T-helper 2 cell treated with Interferon-gamma antibody and Interleukin-4, amounts not matched to agents 100 ng/mL and 5 ng/mL, for 36 hours (primary cell): ENCODE measurements at regions not wholly inside any gene's neighbourhood (a gene's known extent, or its start where the extent isn't known, plus 50 kb on each side); places are given as distances from the start of the nearest gene placed in this dataset.

ENCODE experiments used
- intact Hi-C: fragments of 100-400 bp; cut with micrococcal nuclease; formaldehyde crosslinking; loops from one replicate; pipeline ENCODE4 v1.15.1; 2023

- intact Hi-C loops: no loop called here
Measured at GRCh38 chr5:142508591-142508990, 177.3 kb downstream of the FGF1 start.

DNA sequence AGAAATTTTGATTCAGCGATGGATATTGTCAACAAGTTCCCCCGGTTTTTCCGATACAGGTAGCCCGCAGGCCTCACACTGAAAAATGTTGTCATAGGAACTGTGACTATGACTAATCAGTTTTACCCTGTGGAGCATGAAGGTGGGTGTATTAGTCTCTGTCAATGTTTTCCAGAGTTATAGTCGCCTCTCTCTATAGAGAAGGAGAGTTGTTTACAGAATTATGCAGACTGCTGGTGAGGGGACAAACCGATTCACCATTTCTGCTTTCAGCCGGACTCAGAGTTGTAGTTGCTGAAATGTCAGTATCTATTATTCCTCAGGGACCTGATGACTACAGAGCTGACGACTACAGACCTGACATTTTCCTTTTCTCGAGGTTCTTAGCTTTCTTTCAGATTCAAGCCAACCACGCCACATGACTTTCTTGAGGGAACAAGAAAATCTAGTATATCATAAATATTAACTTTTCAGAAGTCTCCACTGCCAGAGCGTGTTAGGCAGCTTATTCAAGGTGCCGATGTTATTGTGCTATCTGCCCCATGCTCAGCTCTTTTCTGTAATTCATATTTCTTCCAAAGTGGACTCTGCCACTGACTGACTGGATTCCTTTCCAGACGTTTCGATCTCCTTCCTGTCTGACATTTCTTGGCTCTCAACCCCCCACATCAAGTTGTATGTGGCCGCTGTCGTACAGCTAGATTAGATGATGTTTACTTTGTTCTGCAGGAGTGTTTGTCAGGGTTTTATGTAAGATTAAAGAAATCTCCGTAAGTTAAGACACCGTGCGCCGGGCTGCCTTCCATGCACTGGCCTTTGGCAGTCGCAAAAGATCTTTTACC lies 178.1 kb downstream of the FGF1 start:
- intact Hi-C loops: no loop called here

- intact Hi-C loops: no loop called here
Measured at GRCh38 chr5:142506756-142507155, 179.1 kb downstream of the FGF1 start.

DNA sequence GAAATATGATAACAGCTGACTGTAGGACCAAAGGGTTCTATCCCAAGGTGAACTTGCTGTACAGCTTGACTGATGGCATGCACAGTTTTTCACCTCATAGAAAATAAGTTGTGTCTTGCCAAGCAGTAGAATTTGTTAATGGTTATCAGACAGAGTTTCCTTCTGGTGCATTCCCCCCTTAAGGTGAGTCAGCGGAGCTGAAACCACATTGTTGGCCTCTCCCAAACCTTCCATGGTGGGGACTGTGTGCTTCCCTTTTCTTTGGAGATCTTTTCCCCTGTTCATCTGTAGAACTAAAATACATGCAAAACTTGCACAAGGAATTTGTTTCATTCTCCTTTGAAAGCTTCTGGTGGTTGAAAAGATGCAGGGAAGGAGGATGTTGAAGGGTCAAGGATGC lies 179.8 kb downstream of the FGF1 start:
- intact Hi-C loops: no loop called here

DNA sequence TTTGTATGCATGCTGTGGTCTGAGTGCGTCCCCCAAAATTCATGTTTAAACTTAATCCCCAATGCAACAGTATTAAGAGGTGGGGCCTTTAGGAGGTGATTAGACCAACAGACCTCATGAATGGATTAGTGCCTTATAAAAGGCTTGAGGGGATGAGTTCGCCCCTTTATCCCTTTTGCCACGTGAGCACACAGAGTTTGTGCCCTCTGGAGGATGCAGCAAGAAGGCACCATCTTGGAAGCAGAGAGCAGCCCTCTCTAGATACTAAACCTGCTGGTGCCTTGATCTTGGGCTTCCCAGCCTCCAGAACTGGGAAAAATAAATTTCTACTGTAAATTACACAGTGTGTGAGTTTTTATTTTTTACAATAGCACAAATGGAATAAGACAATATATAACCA lies 177.1 kb upstream of the SPRY4 start:
- intact Hi-C loops: no loop called here

- intact Hi-C loops: no loop called here
Measured at GRCh38 chr5:142500227-142500905, 175.5 kb upstream of the SPRY4 start.

- intact Hi-C loops: no loop called here
Measured at GRCh38 chr5:142499591-142500226, 174.9 kb upstream of the SPRY4 start.

DNA sequence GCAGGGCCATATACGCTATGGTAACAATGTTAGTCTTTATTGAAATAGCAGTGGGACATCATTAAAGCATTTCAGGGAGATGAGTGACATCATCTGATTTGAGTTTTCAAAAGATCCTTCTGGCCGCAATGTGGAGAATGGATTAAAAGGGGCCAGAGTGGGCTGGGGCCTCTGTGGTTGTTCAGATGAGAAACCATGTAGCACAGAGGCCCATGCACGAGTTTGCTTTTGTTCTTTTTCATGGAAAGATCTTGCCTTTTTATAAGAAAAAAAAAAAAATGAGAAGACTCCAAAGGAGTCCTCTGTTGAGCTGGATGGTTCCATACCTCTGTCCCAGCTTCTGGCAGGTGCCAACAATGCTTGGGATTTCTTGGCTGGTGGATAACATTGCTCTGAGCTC lies 173.5 kb upstream of the SPRY4 start:
- intact Hi-C loops: no loop called here

DNA sequence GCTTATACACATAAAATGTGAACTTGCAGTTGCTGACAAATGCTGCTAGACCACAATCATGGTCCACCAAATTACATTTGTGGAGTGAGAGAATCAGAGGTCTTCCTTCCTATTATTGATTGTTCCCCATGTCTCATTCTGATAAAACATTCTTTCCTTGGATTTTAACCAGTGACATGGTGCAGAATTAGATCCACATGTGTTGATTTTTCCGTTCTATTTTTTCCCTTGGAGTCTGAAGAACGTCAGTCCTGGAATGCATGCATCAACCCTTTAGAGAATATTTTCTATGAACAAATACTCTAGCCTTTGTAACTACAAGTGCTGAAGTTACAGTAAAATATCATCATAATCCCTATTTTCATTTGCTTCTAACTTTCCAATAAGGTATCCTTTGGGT lies 170.7 kb upstream of the SPRY4 start:
- intact Hi-C loops: no loop called here

- intact Hi-C loops: no loop called here
Measured at GRCh38 chr5:142493875-142494518, 169.2 kb upstream of the SPRY4 start.

GRCh38 chr5:142492781-142493281 lies 168.0 kb upstream of the SPRY4 start:
- intact Hi-C loops: no loop called here

- intact Hi-C loops: no loop called here
Measured at GRCh38 chr5:142491679-142492078, 166.9 kb upstream of the SPRY4 start.

- intact Hi-C loops: no loop called here
Measured at GRCh38 chr5:142491270-142491669, 166.4 kb upstream of the SPRY4 start.

- intact Hi-C loops: no loop called here
Measured at GRCh38 chr5:142486581-142486980, 161.8 kb upstream of the SPRY4 start.

DNA sequence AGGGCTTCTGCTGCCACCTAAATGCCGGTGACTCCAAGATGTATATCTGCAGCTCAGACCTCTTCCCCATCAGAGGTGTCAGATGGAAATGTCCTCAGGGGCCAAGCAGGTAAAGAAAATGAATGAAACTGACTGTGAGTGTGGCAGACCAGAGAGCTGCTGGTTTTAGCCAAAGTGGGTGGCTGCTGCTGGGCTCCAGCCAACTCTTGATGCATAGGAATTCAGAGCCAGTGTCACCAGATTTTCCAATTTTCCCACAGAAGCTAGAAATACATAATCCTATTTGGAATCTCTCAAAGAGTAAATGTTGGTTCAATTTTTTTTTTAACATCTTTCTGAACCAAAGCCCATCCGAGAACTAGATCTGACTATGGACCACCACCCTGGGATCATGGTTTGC lies 161.2 kb upstream of the SPRY4 start:
- intact Hi-C loops: no loop called here

GRCh38 chr5:142484821-142485387 lies 160.1 kb upstream of the SPRY4 start:
- intact Hi-C loops: no loop called here

- intact Hi-C loops: no loop called here
Measured at GRCh38 chr5:142482207-142482606, 157.4 kb upstream of the SPRY4 start.

DNA sequence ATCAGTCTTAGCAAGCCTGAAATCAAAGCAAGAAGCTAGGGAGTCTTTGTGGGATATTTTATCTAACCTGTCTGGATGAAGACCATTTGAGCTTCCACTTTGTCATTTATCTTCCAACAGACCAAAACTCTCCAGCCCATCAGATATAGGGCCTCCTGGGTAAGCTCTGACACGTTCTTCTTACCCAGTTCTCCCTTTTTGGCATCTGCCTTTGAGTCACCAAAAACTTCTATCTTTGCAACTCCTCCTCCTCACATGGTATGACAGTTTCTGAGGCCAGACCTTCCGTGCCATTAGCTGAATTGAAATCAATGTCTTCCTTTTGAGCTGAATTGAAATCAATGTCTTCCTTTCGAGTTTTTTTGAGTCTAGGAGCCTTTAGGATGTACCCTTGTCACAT lies 156.6 kb upstream of the SPRY4 start:
- intact Hi-C loops: no loop called here

GRCh38 chr5:142479854-142480519 lies 155.2 kb upstream of the SPRY4 start:
- intact Hi-C loops: no loop called here

- intact Hi-C loops: no loop called here
Measured at GRCh38 chr5:142479150-142479549, 154.3 kb upstream of the SPRY4 start.

- intact Hi-C loops: no loop called here
Measured at GRCh38 chr5:142478113-142478512, 153.3 kb upstream of the SPRY4 start.
